Activated CD8-positive, alpha-beta memory T cell treated with anti-CD3 and anti-CD28 coated beads, Interleukin-2, amount 50 U/mL, for 48 hours (primary cell): ENCODE measurements at regions not wholly inside any gene's neighbourhood (a gene's known extent, or its start where the extent isn't known, plus 50 kb on each side); places are given as distances from the start of the nearest gene placed in this dataset.

Experiments
- DNase-seq: peaks from one replicate; pipeline ENCODE4 v3.0.0-alpha.2; 2020

GRCh38 chr6:14258695-14259593 is 141.4 kb downstream of the CD83 start:
- no peak for DNase-seq

DNA sequence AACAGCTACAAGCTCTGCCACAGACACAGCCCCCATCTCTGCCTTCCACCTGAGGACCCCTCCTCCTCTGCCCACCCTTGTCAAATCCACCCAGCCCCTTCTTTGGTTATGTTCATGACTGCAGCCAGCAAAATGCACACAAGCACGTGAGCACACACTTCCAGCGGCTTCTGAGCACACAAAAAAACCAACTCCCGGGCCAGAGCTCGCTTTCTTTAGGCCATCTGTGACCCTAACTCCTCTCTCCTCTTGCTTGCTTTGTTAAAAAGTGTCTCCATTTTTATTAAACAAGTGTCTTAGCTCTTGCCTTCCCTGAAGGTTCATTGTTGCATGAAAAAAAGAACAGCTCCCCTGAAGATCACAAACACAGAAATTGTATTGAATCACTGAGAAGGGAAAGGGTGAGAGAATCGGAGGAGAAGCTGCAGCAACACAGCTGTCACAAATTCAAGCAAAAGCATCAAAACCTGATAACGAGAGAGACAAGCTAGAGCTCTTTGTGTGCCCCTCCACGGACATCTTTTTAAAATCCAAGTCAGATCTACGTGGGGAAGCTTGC is 142.1 kb downstream of the CD83 start:
- no peak for DNase-seq

GRCh38 chr6:14260839-14261238 is 143.3 kb downstream of the CD83 start:
- DNase-seq: no peak

DNA sequence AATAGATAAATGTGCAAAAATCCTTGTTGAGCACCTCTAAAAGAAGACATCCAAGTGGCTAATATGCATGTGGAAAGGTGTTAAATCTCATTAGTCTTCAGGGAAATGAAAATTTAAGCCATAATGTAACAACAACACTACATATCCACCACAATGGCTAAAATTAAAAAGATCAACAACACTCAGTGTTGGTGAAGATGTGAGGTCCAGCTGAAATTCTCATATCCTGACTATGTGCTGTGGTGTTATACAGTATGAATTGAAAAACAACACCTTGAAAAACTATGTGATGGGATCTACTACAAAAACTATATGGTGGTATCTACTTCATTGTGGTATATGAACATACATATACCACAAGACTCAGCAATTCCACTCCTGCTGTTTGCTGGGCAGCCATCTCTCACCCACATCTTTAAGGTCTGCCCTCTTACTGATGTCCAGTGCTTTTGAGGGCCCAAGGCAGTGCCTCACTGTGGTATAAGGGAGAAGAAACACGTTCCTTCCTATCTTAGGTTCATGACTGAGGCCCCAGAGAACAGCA is 146.4 kb downstream of the CD83 start:
- DNase-seq: no peak

DNA sequence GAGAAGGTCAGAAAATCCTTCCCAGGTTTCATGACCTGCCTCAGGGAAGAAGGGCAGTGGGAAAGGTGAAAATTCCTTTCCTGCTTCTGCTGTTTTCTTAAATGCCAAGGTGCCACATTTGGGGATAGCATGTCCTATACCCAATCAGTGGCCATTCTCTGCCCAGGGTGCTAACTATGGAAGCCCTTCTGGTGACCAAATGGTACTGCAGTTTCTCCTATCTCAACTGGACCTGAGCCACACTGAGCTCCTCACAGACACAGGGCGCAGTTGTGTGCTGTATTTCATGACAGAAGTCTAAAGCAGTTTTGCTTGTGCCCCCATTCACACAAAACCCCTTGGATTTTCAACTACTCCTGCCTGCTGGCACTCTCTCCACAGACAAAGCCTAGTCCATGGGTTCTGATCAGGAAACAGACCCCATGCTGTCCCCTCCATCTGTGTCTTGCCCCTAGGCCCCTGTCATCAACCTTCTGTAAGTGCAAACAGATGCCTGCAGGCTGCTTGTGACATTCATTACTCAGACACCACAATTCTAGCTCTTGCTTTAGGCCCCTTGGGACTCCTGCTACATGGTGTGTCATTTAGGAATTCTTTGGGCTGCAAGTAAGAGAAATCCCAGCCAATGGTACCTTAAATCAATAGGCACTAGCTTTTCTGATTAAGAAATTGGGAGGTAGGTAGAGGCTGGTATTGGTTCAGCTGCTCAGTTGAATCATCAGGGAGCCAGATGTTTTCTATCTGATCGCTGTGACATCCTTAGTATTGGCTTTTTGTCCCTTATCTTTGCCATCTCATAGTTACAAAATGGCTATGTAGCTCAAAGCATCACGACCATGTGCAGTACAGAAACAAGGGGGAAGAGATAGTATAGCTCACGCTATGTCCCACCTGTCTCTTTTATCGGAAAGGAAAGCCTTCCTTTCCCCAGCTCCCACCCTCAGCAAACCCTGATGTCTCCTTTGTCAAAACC is 147.8 kb downstream of the CD83 start:
- DNase-seq: no peak

- no peak for DNase-seq
These were observed 148.7 kb downstream of the CD83 start for GRCh38 chr6:14266266-14266665.

DNA sequence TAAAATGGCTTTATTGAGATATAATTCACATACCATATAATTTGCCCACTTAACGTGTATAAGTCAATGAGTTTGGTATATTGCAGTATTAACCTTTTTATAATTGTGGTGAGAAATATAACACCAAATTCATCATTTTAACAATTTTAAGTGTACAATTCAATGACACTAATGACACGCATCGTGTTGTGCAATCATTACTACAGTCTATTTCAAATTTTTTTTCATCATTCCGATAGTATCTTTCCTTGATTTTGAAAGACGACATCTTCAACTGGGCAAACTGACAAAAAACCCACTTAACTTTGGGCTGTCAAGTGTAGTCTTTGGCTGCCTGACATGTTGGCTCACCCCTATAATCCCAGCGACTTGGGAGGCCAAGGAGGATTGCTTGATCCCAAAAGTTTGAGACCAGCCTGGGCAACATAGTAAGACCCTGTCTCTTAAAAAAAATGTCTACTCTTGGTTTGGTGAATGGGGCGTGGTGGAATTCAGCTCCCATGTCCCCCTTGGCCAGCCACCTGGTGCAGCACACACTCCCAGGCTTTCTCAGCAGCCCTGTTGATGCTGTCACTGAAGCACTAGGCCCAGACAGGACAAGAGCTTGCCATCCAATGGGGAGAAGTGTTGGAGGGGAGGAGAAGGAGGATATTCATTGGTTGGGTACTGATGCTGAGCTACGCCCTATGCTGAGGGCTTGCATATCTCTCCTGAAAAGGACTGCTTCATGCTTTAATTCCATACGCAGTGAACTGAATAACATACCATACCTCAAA is 150.5 kb downstream of the CD83 start:
- no peak for DNase-seq

GRCh38 chr6:14269436-14269835 is 151.9 kb downstream of the CD83 start:
- no peak for DNase-seq

GRCh38 chr6:14270142-14270893 is 152.7 kb downstream of the CD83 start:
- no peak for DNase-seq

- DNase-seq: peak; percentile 76
These were observed 153.6 kb downstream of the CD83 start for GRCh38 chr6:14270925-14271788.

- no peak for DNase-seq
These were observed 154.5 kb downstream of the CD83 start for GRCh38 chr6:14271789-14272736.

DNA sequence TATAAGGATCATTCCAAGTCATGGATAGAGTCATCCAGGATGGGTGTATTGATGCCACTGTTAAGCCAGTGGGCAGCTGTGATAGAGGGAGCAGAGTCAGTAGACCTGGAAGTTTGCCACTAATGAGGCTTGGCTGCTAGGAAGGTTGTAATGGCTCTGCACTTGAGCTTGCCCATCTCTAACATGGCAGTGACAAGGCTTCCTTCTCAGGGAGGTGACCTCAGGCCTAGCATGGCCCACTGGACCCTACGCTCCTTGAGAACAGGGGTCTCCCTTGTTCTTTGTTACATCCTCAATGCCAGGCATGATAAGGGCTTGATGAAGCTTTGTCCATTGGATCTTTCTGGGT is 155.1 kb downstream of the CD83 start:
- no peak for DNase-seq

DNA sequence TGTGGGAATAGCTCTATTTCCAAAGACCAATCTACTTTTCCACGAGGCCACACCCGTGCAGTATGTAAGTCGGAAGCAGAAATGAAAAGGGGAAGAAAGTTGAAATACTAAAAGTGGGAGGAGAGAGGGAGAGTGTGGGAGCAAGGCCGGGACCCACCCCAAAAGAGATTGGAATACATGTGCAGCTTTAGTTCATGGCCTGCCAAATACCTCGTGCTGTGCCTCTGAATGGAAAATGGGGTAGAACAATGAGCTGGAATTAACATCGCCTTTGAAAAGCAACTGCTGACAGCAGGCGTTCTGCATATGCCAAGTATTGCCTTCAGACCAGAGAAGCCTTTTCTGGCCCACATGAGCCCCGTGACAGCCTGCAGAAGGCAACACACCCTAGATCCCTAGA is 155.6 kb downstream of the CD83 start:
- no peak for DNase-seq

GRCh38 chr6:14274016-14274415 is 156.4 kb downstream of the CD83 start:
- no peak for DNase-seq

GRCh38 chr6:14274546-14275492 is 157.2 kb downstream of the CD83 start:
- no peak for DNase-seq

- no peak for DNase-seq
These were observed 157.9 kb downstream of the CD83 start for GRCh38 chr6:14275493-14275851.

- DNase-seq: no peak
These were observed 158.5 kb downstream of the CD83 start for GRCh38 chr6:14276071-14276470.
